PC-3 (cell line): ENCODE measurements at regions not wholly inside any gene's neighbourhood (a gene's known extent, or its start where the extent isn't known, plus 50 kb on each side); places are given as distances from the start of the nearest gene placed in this dataset.

Experiments
- ATAC-seq: fragments of 200-7000 bp; cut with Tn5 transposase; 2 replicates; pipeline ENCODE4 v1.9.1; 2020; ENCODE audit warnings: mild to moderate bottlenecking, moderate library complexity
- BruUV-seq: library from RNA; stranded (reverse); fragments of 400-500 nt; replicated peaks from 2 replicates; lab custom pipeline; 2021; lab: Mats Ljungman, UMichigan
- CTCF ChIA-PET: fragments of 300-600 bp; sonication (Branson Sonifier 250); formaldehyde crosslinking; loops from one replicate; lab custom pipeline; 2022; ENCODE audit warnings: antibody characterized with exemption; lab: Charles Lee
- POLR2A ChIA-PET: fragments of 300-600 bp; sonication (Branson Sonifier 250); formaldehyde crosslinking; loops from one replicate; lab custom pipeline; 2022; ENCODE audit warnings: antibody characterized with exemption; ENCODE audit not compliant: unreplicated experiment; lab: Charles Lee
- DNase-seq: peaks from one replicate; pipeline ENCODE4 v3.0.0-alpha.2; 2015
- H2AFZ ChIP-seq: fragments of 300-600 bp; sonication (generic); 2 replicates; pipeline ENCODE4 v1.6.0; 2016; ENCODE audit warnings: antibody characterized with exemption, low read length
- H3F3A ChIP-seq: fragments of 300-600 bp; sonication (generic); one replicate; pipeline ENCODE4 v1.6.0; 2017; ENCODE audit warnings: antibody characterized with exemption, low read length, control low read depth, mild to moderate bottlenecking; ENCODE audit not compliant: unreplicated experiment
- H3K27ac ChIP-seq: fragments of 300-600 bp; sonication (generic); 2 replicates; pipeline ENCODE4 v1.5.1; 2016; ENCODE audit warnings: mild to moderate bottlenecking, low read length
- H3K27me3 ChIP-seq: fragments of 300-600 bp; sonication (generic); 2 replicates; pipeline ENCODE4 v1.6.1; 2016; ENCODE audit warnings: low read length, mixed read lengths
- H3K36me3 ChIP-seq: fragments of 300-600 bp; sonication (generic); 2 replicates; pipeline ENCODE4 v1.6.1; 2016; ENCODE audit warnings: low read depth, mixed run types, low read length, mixed read lengths
- H3K4me1 ChIP-seq: fragments of 300-600 bp; sonication (generic); 2 replicates; pipeline ENCODE4 v1.5.1; 2016; ENCODE audit warnings: low read length; ENCODE audit not compliant: insufficient read depth
- H3K4me2 ChIP-seq: fragments of 300-600 bp; sonication (generic); 2 replicates; pipeline ENCODE4 v1.6.0; 2016; ENCODE audit warnings: low read length
- H3K4me3 ChIP-seq: fragments of 300-600 bp; sonication (generic); 2 replicates; pipeline ENCODE4 v1.5.1; 2016; ENCODE audit warnings: mild to moderate bottlenecking, low read length, mixed read lengths
- H3K79me2 ChIP-seq: fragments of 300-600 bp; sonication (generic); 2 replicates; pipeline ENCODE4 v1.6.1; 2017; ENCODE audit warnings: low read length, mixed read lengths
- H3K9ac ChIP-seq: fragments of 300-600 bp; sonication (generic); 2 replicates; pipeline ENCODE4 v1.6.0; 2016; ENCODE audit warnings: mild to moderate bottlenecking, low read length
- H3K9me2 ChIP-seq: fragments of 300-600 bp; sonication (generic); replicated peaks from 2 replicates; pipeline ENCODE4 v1.6.1; 2016; ENCODE audit warnings: mixed run types, low read length, mixed read lengths
- H3K9me3 ChIP-seq: fragments of 300-600 bp; sonication (generic); 2 replicates; pipeline ENCODE4 v1.6.1; 2016; ENCODE audit warnings: low read length, mixed read lengths
- H4K20me1 ChIP-seq: fragments of 300-600 bp; sonication (generic); 2 replicates; pipeline ENCODE4 v1.6.1; 2016; ENCODE audit warnings: low read length, mixed read lengths
- EZH2 ChIP-seq: fragments of 300-600 bp; sonication (generic); IDR thresholded peaks from one replicate; pipeline ENCODE4 v1.6.1; 2017; ENCODE audit warnings: antibody characterized with exemption, mild to moderate bottlenecking, low read length; ENCODE audit not compliant: unreplicated experiment
- EZH2phosphoT487 ChIP-seq: fragments of 300-600 bp; sonication (generic); IDR thresholded peaks from 2 replicates; pipeline ENCODE4 v1.6.1; 2018; ENCODE audit warnings: mild to moderate bottlenecking, antibody characterized with exemption, low read length, borderline replicate concordance
- intact Hi-C: fragments of 100-400 bp; cut with micrococcal nuclease; formaldehyde crosslinking; loops from 2 replicates; pipeline ENCODE4 v1.9.0; 2023
- TF ChIP-seq, protein P1 (sequence below): fragments of 300-600 bp; sonication (generic); conservative IDR thresholded peaks from 2 replicates; pipeline ENCODE4 v1.5.1; 2017; ENCODE audit warnings: antibody characterized with exemption, low read depth, mild to moderate bottlenecking, low read length

DNA sequence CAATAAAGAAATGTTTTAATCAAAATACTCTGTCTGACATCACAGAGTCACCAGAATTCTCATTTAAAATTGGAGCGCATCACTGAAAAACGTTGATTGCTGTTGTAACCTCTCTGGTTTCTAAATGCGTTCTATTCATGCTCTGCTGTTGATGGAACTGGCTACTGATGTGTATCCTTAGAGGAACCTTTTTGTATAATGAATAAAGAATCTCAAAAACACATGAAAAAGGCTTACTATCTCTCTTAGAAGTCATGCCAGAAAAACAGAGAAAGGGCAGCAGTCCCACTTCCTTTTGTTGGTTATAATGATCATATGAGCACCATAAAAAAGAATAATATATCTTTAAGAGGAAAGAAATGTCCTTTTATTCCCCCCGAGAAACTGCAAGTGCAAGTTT, 615.5 kb downstream of the TLE1 start:
- TF ChIP-seq EZH2phosphoT487 (no peak), EZH2 (no peak)
- TF ChIP-seq, protein P1, sequence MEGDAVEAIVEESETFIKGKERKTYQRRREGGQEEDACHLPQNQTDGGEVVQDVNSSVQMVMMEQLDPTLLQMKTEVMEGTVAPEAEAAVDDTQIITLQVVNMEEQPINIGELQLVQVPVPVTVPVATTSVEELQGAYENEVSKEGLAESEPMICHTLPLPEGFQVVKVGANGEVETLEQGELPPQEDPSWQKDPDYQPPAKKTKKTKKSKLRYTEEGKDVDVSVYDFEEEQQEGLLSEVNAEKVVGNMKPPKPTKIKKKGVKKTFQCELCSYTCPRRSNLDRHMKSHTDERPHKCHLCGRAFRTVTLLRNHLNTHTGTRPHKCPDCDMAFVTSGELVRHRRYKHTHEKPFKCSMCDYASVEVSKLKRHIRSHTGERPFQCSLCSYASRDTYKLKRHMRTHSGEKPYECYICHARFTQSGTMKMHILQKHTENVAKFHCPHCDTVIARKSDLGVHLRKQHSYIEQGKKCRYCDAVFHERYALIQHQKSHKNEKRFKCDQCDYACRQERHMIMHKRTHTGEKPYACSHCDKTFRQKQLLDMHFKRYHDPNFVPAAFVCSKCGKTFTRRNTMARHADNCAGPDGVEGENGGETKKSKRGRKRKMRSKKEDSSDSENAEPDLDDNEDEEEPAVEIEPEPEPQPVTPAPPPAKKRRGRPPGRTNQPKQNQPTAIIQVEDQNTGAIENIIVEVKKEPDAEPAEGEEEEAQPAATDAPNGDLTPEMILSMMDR = no peak
- H3K27me3 ChIP-seq = no peaks in the 10 kb centered on the region
- H3K4me2 ChIP-seq = no peak overlapping the region
- H2AFZ ChIP-seq = no peak overlapping the region
- BruUV-seq = no TSS peak
- ChIA-PET CTCF (no interaction called here), POLR2A (no interaction called here)
- no peak for DNase-seq
- no peak overlapping the region for H3K9ac ChIP-seq
- H3K4me3 ChIP-seq = no peak overlapping the region
- no peaks in the 10 kb centered on the region for H3K79me2 ChIP-seq
- H4K20me1 ChIP-seq = no peaks in the 10 kb centered on the region
- H3K9me3 ChIP-seq = no peaks in the 10 kb centered on the region
- H3K4me1 ChIP-seq = no peaks in the 10 kb centered on the region
- no peaks in the 10 kb centered on the region for H3K36me3 ChIP-seq
- H3F3A ChIP-seq = no peaks in the 10 kb centered on the region
- intact Hi-C loops = no loop called here
- no peak overlapping the region for H3K27ac ChIP-seq
- no peak for ATAC-seq
- H3K9me2 ChIP-seq = no peaks in the 10 kb centered on the region

GRCh38 chr9:81072758-81073157, 616.6 kb downstream of the TLE1 start:
- POLR2A ChIA-PET = no interaction called here
- TF ChIP-seq EZH2phosphoT487 (no peak), EZH2 (no peak)
- TF ChIP-seq, protein P1 = no peak
- no TSS peak for BruUV-seq

GRCh38 chr9:81071108-81071507, 618.2 kb downstream of the TLE1 start:
- Histone ChIP-seq H3K79me2 (no peaks in the 10 kb centered on the region), H3K27ac (no peak overlapping the region), H3K27me3 (no peaks in the 10 kb centered on the region), H3K4me1 (no peaks in the 10 kb centered on the region), H3K9me3 (no peaks in the 10 kb centered on the region), H3K9me2 (no peaks in the 10 kb centered on the region), H3K4me2 (no peak overlapping the region), H2AFZ (no peak overlapping the region), H3F3A (no peaks in the 10 kb centered on the region), H4K20me1 (no peaks in the 10 kb centered on the region), H3K36me3 (no peaks in the 10 kb centered on the region), H3K9ac (no peak overlapping the region), H3K4me3 (no peak overlapping the region)
- ATAC-seq (no peak), DNase-seq (no peak)
- ChIA-PET CTCF (no interaction called here), POLR2A (no interaction called here)
- TF ChIP-seq EZH2 (no peak), EZH2phosphoT487 (no peak)
- TF ChIP-seq, protein P1 = no peak
- intact Hi-C loops = no loop called here
- no TSS peak for BruUV-seq

More at GRCh38 chr9:81072758-81073157, 616.6 kb downstream of the TLE1 start:
- CTCF ChIA-PET = no interaction called here
- Histone ChIP-seq H3K9me2 (no peaks in the 10 kb centered on the region), H3K4me2 (no peak overlapping the region), H3K27ac (no peak overlapping the region), H2AFZ (no peak overlapping the region), H3K9ac (no peak overlapping the region), H3K36me3 (no peaks in the 10 kb centered on the region), H3K27me3 (no peaks in the 10 kb centered on the region), H3K4me1 (no peaks in the 10 kb centered on the region), H4K20me1 (no peaks in the 10 kb centered on the region), H3F3A (no peaks in the 10 kb centered on the region), H3K79me2 (no peaks in the 10 kb centered on the region), H3K9me3 (no peaks in the 10 kb centered on the region), H3K4me3 (no peak overlapping the region)
- DNase-seq = no peak
- ATAC-seq = no peak
- intact Hi-C loops = no loop called here
